HG02970 (cell line): ENCODE measurements at regions not wholly inside any gene's neighbourhood (a gene's known extent, or its start where the extent isn't known, plus 50 kb on each side); places are given as distances from the start of the nearest gene placed in this dataset.

Experiments used
- ATAC-seq: cut with Tn5 transposase; IDR thresholded peaks from one replicate; pipeline ENCODE4 v1.9.1; 2021; ENCODE audit warnings: mild to moderate bottlenecking, moderate library complexity, moderate number of reproducible peaks; ENCODE audit not compliant: unreplicated experiment, low FRiP score

- no peak for ATAC-seq
Measured at GRCh38 chr18:67301592-67301991, 214.9 kb downstream of the DSEL start.

DNA sequence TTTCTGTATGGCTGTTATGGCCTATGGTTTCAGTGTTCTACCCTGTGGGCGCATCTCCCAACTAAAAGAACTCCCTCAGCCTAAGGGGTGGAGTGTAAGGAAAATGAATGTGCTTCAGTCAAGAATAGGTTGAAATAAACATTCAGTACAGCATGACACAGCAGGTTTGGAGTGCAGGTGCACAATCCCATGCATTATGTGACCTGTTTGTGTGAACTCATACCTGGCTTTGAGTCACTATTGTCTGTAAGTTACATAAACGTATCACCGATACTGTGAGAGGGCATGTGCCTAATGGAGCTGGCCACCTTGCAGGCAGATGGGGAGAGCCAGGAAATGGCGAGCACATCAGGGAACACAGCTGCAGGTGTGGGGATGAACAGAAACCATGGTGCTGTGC is 216.0 kb downstream of the DSEL start:
- ATAC-seq: no peak

DNA sequence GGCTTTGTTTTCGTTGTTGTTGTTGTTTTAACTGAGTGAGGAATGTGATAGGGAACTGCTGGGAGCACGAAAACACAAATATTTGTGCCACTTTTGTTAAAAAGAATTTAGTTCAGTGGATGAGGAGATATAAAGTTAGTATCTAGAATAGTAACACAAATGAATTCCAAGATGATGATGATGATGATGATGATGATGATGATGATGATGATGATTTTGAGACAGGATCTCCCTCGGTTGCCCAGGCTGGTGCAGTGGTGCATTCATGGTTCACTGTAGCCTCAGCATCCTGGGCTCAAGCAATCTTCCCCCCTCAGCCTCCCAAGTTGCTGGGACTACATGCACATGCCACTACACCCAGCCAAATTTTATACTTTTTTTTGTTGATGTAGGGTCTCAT is 223.7 kb downstream of the DSEL start:
- ATAC-seq: no peak

- ATAC-seq: no peak
Measured at GRCh38 chr18:67290421-67290820, 226.1 kb downstream of the DSEL start.

GRCh38 chr18:67285583-67285982 is 230.9 kb downstream of the DSEL start:
- no peak for ATAC-seq

GRCh38 chr18:67282796-67283195 is 233.7 kb downstream of the DSEL start:
- ATAC-seq: no peak

- no peak for ATAC-seq
Measured at GRCh38 chr18:67281746-67282145, 234.8 kb downstream of the DSEL start.

GRCh38 chr18:67280486-67281242 is 235.9 kb downstream of the DSEL start:
- ATAC-seq: no peak

GRCh38 chr18:67279988-67280387 is 236.5 kb downstream of the DSEL start:
- no peak for ATAC-seq

GRCh38 chr18:67278984-67279383 is 237.5 kb downstream of the DSEL start:
- ATAC-seq: no peak

GRCh38 chr18:67276638-67277037 is 239.9 kb downstream of the DSEL start:
- ATAC-seq: no peak

DNA sequence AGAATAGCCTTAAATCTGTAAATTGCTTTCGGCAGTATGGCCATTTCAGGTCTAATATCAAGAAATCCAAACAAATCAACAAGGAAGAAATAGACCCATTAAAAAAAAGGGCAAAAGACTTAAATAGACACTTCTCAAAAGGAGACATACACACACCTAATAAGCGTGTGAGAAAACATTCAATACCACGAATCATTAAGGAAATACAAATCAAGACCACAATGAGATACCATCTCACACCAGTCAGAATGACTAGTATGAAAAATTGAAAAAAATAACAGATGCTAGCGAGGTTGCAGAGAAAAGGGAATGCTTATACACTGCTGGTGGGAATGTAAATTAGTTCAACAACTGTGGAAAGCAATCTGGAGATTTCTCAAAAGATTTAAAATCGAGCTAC is 243.2 kb downstream of the DSEL start:
- ATAC-seq: no peak

DNA sequence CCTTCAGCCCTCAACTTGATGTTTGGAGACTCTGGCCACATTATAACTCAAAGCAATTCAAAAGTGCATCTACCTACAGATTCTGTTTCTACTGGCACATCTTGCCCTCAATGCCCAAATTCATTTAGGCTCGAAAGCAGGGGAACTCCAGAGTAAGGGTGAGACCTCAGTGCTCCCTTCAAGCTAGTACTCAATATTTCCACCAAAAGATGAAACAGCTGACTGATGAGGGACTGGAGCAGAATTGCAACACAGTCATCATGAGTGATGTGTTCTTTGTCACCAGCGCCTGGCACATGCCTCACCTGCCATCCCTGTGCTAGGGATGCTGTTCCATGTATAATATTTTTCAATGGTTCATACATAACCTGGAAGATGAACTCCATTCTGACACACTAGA is 247.3 kb downstream of the DSEL start:
- no peak for ATAC-seq

DNA sequence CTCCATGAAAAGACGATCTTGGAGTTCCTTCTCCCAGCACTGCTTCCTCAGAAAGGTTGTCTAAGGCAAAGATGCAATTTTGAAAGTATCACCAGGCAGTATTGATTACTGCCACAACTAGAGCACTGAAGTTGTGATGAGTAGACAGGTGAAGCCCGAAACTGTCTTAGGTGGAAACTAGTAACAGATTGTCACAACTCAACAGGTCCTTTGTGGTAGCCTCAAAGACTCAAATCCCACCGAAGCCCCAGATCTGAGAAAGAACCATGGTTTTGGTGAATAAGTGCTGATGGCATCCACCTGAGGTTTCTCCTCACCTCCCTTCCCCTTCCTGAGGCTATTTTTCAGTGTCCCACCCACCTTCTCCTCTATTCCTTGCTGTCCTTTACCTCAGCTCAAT is 248.0 kb downstream of the DSEL start:
- no peak for ATAC-seq

DNA sequence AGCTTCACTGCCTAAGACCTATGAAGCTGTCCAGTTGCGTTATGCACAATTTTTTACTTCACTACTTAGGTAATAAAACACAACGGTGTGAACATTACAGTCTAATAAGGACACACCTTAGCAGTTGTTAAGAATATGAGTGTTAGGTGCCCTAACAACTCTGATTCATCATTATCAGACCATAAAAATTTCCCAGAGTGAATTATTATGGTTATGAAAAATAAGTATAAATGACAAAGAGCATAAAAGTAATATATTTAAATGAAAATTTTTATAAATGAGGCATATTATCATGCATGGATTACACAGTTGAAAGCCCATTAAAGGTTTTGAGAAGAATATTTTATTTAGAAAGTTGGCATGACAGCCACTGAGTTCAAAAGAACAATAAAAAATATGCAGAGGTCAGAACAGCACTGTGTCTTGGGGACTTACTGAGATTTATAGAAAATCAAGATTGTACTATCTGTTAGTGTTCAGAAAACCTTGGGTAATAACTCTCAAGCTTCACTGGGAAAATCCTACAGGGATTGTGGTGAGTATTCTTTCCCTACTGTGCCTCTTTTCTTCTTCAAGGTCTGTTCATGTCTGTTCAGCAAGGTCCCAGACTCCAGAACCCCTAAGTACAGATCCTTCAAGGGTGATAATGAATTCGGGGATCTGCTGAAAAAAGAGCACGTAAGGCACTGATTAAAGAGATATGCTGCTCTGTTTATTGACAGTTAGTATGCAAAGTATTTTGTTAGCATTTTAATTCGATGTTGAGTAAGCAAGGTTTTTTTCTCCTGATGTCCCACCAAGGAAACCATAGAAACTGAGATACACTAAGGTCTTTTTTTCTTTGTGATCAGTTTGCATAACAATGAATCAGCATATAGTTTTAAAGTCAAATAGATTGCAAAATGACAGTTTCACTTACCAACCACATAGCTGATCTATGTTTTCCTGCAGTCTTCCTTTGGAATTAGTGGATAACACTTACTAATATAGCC is 250.0 kb downstream of the DSEL start:
- ATAC-seq: no peak

- no peak for ATAC-seq
Measured at GRCh38 chr18:67265464-67266245, 250.9 kb downstream of the DSEL start.

DNA sequence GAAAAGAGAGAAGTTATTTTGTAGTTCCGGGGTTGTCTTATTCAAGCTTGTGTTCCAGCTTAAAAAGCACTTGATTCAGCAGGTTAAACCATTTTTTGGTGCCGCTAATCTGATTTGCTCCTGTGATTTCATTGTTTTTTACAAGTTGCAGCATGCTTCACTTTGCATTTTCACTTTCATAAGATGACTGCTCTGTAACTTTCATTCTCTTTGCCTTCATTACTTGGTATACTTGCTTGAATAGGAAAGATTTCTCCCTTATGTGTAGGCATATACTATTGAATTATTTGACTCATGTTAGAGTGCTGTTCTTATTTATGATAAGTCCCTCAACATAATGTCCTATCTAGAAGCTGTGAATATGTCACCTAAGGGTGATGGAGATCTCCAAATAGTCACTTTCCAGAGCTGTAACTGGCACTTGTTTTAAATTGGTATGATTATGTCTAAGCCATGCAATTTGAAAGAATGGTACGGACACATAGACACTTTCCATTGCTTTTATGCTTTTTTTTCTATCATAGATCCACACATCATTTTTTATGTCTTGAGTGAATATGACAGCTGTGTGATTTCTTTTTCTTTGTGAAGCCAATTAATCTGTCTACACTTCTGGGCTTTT is 254.5 kb downstream of the DSEL start:
- ATAC-seq: no peak

- ATAC-seq: no peak
Measured at GRCh38 chr18:67260841-67261240, 255.7 kb downstream of the DSEL start.

DNA sequence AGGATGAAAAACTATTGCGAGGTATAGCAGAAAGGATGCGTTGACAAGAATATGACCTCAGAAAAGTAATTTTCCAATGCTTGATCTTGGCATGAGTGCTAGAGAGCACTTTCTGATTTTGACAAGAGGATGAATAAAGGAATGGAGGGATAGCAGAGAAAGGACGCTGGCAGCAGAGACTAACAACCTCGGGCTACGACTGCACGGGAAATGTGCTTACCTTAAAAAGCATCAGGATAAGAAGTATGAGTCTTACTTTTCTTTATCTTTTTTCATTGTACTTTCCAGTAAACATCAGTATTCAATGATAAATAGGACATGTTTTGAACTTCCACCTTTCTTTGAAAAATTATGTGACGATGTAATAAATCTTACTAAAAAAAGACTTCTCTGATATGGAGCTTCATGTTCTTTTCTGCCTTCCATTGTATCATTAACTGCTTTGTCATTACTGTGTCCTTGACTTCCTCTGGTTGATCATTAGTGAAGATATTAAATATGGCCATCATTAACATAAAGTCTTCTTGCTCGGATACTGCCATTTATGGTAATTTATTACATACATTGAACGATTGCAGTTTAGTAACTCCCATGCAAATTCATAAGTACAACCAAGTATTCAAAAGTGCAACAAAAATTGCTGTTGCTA is 265.6 kb downstream of the DSEL start:
- no peak for ATAC-seq
